ENCODE measurements at regions not wholly inside any gene's neighbourhood (a gene's known extent, or its start where the extent isn't known, plus 50 kb on each side); places are given as distances from the start of the nearest gene placed in this dataset.

GRCh38 chr5:133680830-133681565, 68.7 kb upstream of the FSTL4 start:
- TF ChIP-seq POLR2A (IDR thresholded peaks at IDR 0.05): no peak
- no peak for TF ChIP-seq CTCF (IDR thresholded peaks at IDR 0.05)
- Histone ChIP-seq H3K27ac (no peak overlapping the region), H3K4me1 (no peaks in the 10 kb centered on the region), H3K9me3 (no peaks in the 10 kb centered on the region), H3K27me3 (no peaks in the 10 kb centered on the region), H3K4me3 (no peak overlapping the region), H3K36me3 (no peaks in the 10 kb centered on the region)
- ATAC-seq (no peak), DNase-seq (peak in 1 of 3 donors; percentile 18)
- WGBS (ENCODE audit: insufficient coverage, low coverage, low lambda C conversion rate, missing lambda C conversion rate): 47% methylated on average over 4 of the region's 12 CpGs
- intact Hi-C loops (cut with DNase I): no loop called here

GRCh38 chr5:133679534-133679933, 67.2 kb upstream of the FSTL4 start:
- H3K27me3 ChIP-seq: no peaks in the 10 kb centered on the region
- DNase-seq (peak in 1 of 3 donors; percentile 10), ATAC-seq (no peak)
- intact Hi-C loops (cut with DNase I): no loop called here
- no CpG with 5 or more reads among the region's 1 CpG for WGBS (ENCODE audit: insufficient coverage, low coverage, low lambda C conversion rate, missing lambda C conversion rate)
- H3K27ac ChIP-seq: no peak overlapping the region
- H3K36me3 ChIP-seq: no peaks in the 10 kb centered on the region
- TF ChIP-seq CTCF (IDR thresholded peaks at IDR 0.05): no peak
- TF ChIP-seq POLR2A (IDR thresholded peaks at IDR 0.05): no peak
- H3K9me3 ChIP-seq: no peaks in the 10 kb centered on the region
- H3K4me1 ChIP-seq: no peaks in the 10 kb centered on the region
- no peak overlapping the region for H3K4me3 ChIP-seq

GRCh38 chr5:133675376-133676154, 63.2 kb upstream of the FSTL4 start:
- ATAC-seq: no peak
- H3K36me3 ChIP-seq: no peaks in the 10 kb centered on the region
- H3K27me3 ChIP-seq: no peaks in the 10 kb centered on the region
- TF ChIP-seq CTCF (IDR thresholded peaks at IDR 0.05) (no peak), POLR2A (IDR thresholded peaks at IDR 0.05) (no peak)
- intact Hi-C loops (cut with DNase I): no loop called here
- no peak overlapping the region for H3K27ac ChIP-seq
- no peaks in the 10 kb centered on the region for H3K9me3 ChIP-seq
- WGBS (ENCODE audit: insufficient coverage, low coverage, low lambda C conversion rate, missing lambda C conversion rate): 53% methylated on average over 4 of the region's 13 CpGs
- H3K4me3 ChIP-seq: no peak overlapping the region
- DNase-seq: peak in 1 of 3 donors; percentile 27
- no peaks in the 10 kb centered on the region for H3K4me1 ChIP-seq

DNA sequence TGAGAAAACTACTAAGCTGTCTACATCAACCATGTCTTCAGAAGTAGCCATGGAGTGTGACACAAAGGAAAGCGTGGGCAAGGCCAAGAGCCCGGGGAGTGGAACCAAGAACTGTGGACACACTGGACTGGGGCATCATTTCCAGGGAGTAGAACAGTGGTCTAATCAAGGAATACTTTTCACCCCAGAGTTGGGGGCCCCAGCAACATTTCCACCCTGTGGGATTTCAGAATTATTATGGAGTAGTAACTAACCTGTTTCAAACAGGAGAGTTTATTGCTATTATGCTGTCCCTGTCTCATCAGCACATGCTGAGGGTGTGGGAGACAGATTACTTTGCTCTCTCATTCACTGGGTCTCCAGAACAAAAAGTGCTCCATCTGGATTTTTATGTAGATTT, 58.0 kb upstream of the FSTL4 start:
- DNase-seq (no peak), ATAC-seq (no peak)
- no peak overlapping the region for H3K27ac ChIP-seq
- H3K4me3 ChIP-seq: no peak overlapping the region
- TF ChIP-seq POLR2A (IDR thresholded peaks at IDR 0.05) (no peak), CTCF (IDR thresholded peaks at IDR 0.05) (no peak)
- intact Hi-C loops (cut with DNase I): no loop called here
- H3K36me3 ChIP-seq: no peaks in the 10 kb centered on the region
- no peaks in the 10 kb centered on the region for H3K9me3 ChIP-seq
- H3K27me3 ChIP-seq: no peaks in the 10 kb centered on the region
- H3K4me1 ChIP-seq: no peaks in the 10 kb centered on the region
- WGBS (ENCODE audit: insufficient coverage, low coverage, low lambda C conversion rate, missing lambda C conversion rate): 60% methylated on average over 1 of the region's 2 CpGs

Data from right lobe of liver (tissue), 6 donors.